Body of pancreas (tissue), 4 donors: ENCODE measurements at regions not wholly inside any gene's neighbourhood (a gene's known extent, or its start where the extent isn't known, plus 50 kb on each side); places are given as distances from the start of the nearest gene placed in this dataset.

Source experiments
- POLR2A ChIP-seq, 3 donors: fragments of 450-650 bp; IDR thresholded peaks; one replicate each; pipeline ENCODE4 v1.6.1; 2016; ENCODE audit warnings: antibody characterized with exemption in 3 of 3, mild to moderate bottlenecking in 2 of 3
- TF ChIP-seq, protein P1 (sequence below), 7 experiments: fragments of 450-650 bp in 4 of 7; fragments of 200-600 bp in 3 of 7; sonication (generic) in 3 of 7; IDR thresholded peaks; one replicate each; pipeline ENCODE4 v1.5.1; 2016 to 2019; ENCODE audit warnings: antibody characterized with exemption in 7 of 7

DNA sequence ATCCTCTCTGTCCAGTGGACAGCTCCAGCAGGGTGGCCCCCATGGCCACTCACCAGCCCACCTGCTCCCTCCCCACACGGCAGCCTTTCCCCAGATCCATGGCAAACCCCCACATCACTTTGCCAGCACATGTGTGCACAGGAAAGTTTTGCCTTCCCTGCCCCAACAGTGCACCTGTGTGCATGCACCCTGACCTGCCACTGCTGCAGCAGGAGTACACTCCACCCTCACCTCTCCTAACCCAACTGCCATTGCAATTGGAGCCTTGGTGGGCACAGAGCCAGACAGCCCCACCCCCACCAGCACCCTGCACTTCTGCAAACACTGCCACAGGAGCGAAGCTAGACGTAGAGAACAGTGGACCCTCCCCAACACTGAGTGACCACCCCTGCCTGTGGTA, 308.9 kb downstream of the CEP170 start:
- TF ChIP-seq, protein P1, sequence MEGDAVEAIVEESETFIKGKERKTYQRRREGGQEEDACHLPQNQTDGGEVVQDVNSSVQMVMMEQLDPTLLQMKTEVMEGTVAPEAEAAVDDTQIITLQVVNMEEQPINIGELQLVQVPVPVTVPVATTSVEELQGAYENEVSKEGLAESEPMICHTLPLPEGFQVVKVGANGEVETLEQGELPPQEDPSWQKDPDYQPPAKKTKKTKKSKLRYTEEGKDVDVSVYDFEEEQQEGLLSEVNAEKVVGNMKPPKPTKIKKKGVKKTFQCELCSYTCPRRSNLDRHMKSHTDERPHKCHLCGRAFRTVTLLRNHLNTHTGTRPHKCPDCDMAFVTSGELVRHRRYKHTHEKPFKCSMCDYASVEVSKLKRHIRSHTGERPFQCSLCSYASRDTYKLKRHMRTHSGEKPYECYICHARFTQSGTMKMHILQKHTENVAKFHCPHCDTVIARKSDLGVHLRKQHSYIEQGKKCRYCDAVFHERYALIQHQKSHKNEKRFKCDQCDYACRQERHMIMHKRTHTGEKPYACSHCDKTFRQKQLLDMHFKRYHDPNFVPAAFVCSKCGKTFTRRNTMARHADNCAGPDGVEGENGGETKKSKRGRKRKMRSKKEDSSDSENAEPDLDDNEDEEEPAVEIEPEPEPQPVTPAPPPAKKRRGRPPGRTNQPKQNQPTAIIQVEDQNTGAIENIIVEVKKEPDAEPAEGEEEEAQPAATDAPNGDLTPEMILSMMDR (IDR thresholded peaks at IDR 0.05) = no peak
- no peak for TF ChIP-seq POLR2A (IDR thresholded peaks at IDR 0.05)
